CD14-positive monocyte (primary cell): ENCODE measurements at regions not wholly inside any gene's neighbourhood (a gene's known extent, or its start where the extent isn't known, plus 50 kb on each side); places are given as distances from the start of the nearest gene placed in this dataset.
A peak's percentile ranks its signal among the peaks of the same experiment; 100 is the strongest.

Source experiments
- DNase-seq, 3 donors: peaks; one replicate each; pipeline ENCODE4 v3.0.0-alpha.2; 2011 to 2022
- H2AFZ ChIP-seq: 2 replicates; pipeline ENCODE4 v1.6.0; 2012; ENCODE audit warnings: mild to moderate bottlenecking, low read depth, low read length, inconsistent platforms; ENCODE audit not compliant: insufficient read depth, poor library complexity, severe bottlenecking
- H3K27ac ChIP-seq, 2 donors: 1 replicate in 1 of 2; 2 replicates in 1 of 2; pipeline ENCODE4 v1.5.1; 2012 to 2013; ENCODE audit warnings: low read length in 2 of 2, control low read depth in 1 of 2, inconsistent platforms in 1 of 2, low read depth in 1 of 2, mild to moderate bottlenecking in 1 of 2
- H3K27me3 ChIP-seq, 2 donors: one replicate each; pipeline versions ENCODE4 v1.6.0 to v1.6.1; 2011 to 2013; ENCODE audit warnings: low read length in 2 of 2; ENCODE audit not compliant: control insufficient read depth in 2 of 2, insufficient read depth in 2 of 2
- H3K36me3 ChIP-seq, 2 donors: replicated peaks in 1 of 2; 1 replicate in 1 of 2; 2 replicates in 1 of 2; pipeline versions ENCODE4 v1.5.1 to v1.6.1; 2012 to 2013; ENCODE audit warnings: low read length in 2 of 2, control low read depth in 1 of 2, inconsistent platforms in 1 of 2, mild to moderate bottlenecking in 1 of 2; ENCODE audit not compliant: insufficient read depth in 2 of 2, control insufficient read depth in 1 of 2
- H3K4me1 ChIP-seq, 2 donors: 1 replicate in 1 of 2; 2 replicates in 1 of 2; pipeline versions ENCODE4 v1.5.1 to v1.6.1; 2012 to 2013; ENCODE audit warnings: low read length in 2 of 2, control low read depth in 1 of 2, inconsistent platforms in 1 of 2, mild to moderate bottlenecking in 1 of 2, moderate library complexity in 1 of 2; ENCODE audit not compliant: insufficient read depth in 2 of 2, control insufficient read depth in 1 of 2
- H3K4me2 ChIP-seq: replicated peaks from 2 replicates; pipeline ENCODE3; 2012; ENCODE audit warnings: low read length, moderate library complexity, mild to moderate bottlenecking; ENCODE audit not compliant: poor library complexity, severe bottlenecking; ENCODE audit errors: extremely low read depth
- H3K4me3 ChIP-seq, 3 experiments: fragments of 200-600 bp in 1 of 3; sonication (generic) in 1 of 3; replicated peaks in 1 of 3; 1 replicate in 2 of 3; 2 replicates in 1 of 3; pipeline ENCODE4 v1.5.1; 2011 to 2013; ENCODE audit warnings: low read length in 3 of 3, mild to moderate bottlenecking in 3 of 3, control low read depth in 2 of 3, low read depth in 2 of 3, inconsistent platforms in 1 of 3, moderate library complexity in 1 of 3
- H3K79me2 ChIP-seq: 2 replicates; pipeline ENCODE4 v1.6.0; 2012; ENCODE audit warnings: mild to moderate bottlenecking, control low read depth, inconsistent platforms, low read length, moderate library complexity; ENCODE audit not compliant: insufficient read depth
- H3K9ac ChIP-seq: 2 replicates; pipeline ENCODE4 v1.6.0; 2017; ENCODE audit warnings: low read length, mild to moderate bottlenecking; ENCODE audit not compliant: insufficient read depth, poor library complexity, severe bottlenecking
- H3K9me3 ChIP-seq, 2 donors: replicated peaks in 1 of 2; 1 replicate in 1 of 2; 2 replicates in 1 of 2; pipeline versions ENCODE4 v1.5.1 to v1.6.1; 2012 to 2013; ENCODE audit warnings: low read length in 2 of 2, control low read depth in 1 of 2; ENCODE audit not compliant: control insufficient read depth in 1 of 2, insufficient read depth in 1 of 2
- H4K20me1 ChIP-seq: 2 replicates; pipeline ENCODE4 v1.6.0; 2012; ENCODE audit warnings: mild to moderate bottlenecking, low read length, control low read depth, moderate library complexity; ENCODE audit not compliant: insufficient read depth
- H3K27ac Mint-ChIP-seq, 7 donors: one replicate each; pipeline ENCODE4 v1.8.0; 2020; ENCODE audit warnings: mild to moderate bottlenecking in 7 of 7, mixed read lengths in 7 of 7, moderate library complexity in 6 of 7, inconsistent platforms in 2 of 7
- H3K27me3 Mint-ChIP-seq, 3 donors: one replicate each; pipeline ENCODE4 v1.8.0; 2021 to 2022; ENCODE audit warnings: low read depth in 3 of 3, mild to moderate bottlenecking in 3 of 3, mixed read lengths in 3 of 3, moderate library complexity in 3 of 3, inconsistent platforms in 1 of 3
- H3K36me3 Mint-ChIP-seq, 2 donors: one replicate each; pipeline ENCODE4 v1.8.0; 2020; ENCODE audit warnings: mixed read lengths in 2 of 2, inconsistent platforms in 1 of 2, mild to moderate bottlenecking in 1 of 2
- H3K4me1 Mint-ChIP-seq: one replicate; pipeline ENCODE4 v1.8.0; 2020; ENCODE audit warnings: mild to moderate bottlenecking, mixed read lengths
- H3K4me3 Mint-ChIP-seq, 2 donors: one replicate each; pipeline ENCODE4 v1.8.0; 2020; ENCODE audit warnings: mild to moderate bottlenecking in 2 of 2, mixed read lengths in 2 of 2, moderate library complexity in 1 of 2
- H3K9me3 Mint-ChIP-seq, 7 donors: one replicate each; pipeline ENCODE4 v1.8.0; 2020 to 2022; ENCODE audit warnings: mixed read lengths in 7 of 7, mild to moderate bottlenecking in 6 of 7, moderate library complexity in 6 of 7, inconsistent platforms in 2 of 7
- CTCF ChIP-seq: fragments of 200-600 bp; IDR thresholded peaks from one replicate; pipeline ENCODE4 v1.8.0; 2022; ENCODE audit warnings: antibody characterized with exemption, mild to moderate bottlenecking
- WGBS: methylation state at CpG from one replicate; pipeline ENCODE4 v1.1.5; 2013; ENCODE audit warnings: missing lambda C conversion rate; ENCODE audit not compliant: insufficient coverage; 5-methylcytosine and 5-hydroxymethylcytosine counted together
- intact Hi-C, 2 donors: fragments of 100-400 bp; cut with micrococcal nuclease; formaldehyde crosslinking; loops; one replicate each; pipeline versions ENCODE4 v1.15.0 to v1.15.1; 2023

GRCh38 chr2:43097644-43098408 is 128.6 kb downstream of the ZFP36L2 start:
- 2% methylated on average over 3 of the region's 7 CpGs for WGBS
- Histone ChIP-seq H3K27ac (peak overlapping the region; percentile 11 to 73), H3K79me2 (no peaks in the 10 kb centered on the region), H3K4me2 (peak overlapping the region; percentile 24), H3K36me3 (no peaks in the 10 kb centered on the region), H2AFZ (peak overlapping the region; percentile 3), H3K4me1 (peaks cover 58 to 65% of the 10 kb centered on the region in 2 donors), H3K9ac (no peak overlapping the region), H3K9me3 (no peaks in the 10 kb centered on the region), H3K4me3 (peak overlapping the region in 1 of 3 experiments; percentile 48), H4K20me1 (no peaks in the 10 kb centered on the region), H3K27me3 (no peaks in the 10 kb centered on the region)
- peaks cover 61% of the 10 kb centered on the region for H3K4me1 Mint-ChIP-seq
- H3K9me3 Mint-ChIP-seq, result peaks cover 0 to 9% (median 3%) of the 10 kb centered on the region in 7 donors
- peak overlapping the region in 1 of 2 donors; percentile 61 for H3K4me3 Mint-ChIP-seq
- H3K36me3 Mint-ChIP-seq, result peaks cover 7 to 11% of the 10 kb centered on the region in 2 donors
- DNase-seq, result peak; percentile 48 to 75 (median 65)
- peak overlapping the region; percentile 82 to 91 (median 86) for H3K27ac Mint-ChIP-seq
- intact Hi-C loops, result loop anchor here in 1 of 2 donors (5.0 kb wide), 1 partner anchor 34 kb away; no protein-coding TSS in a partner anchor
- TF ChIP-seq CTCF, result no peak
- peaks cover 0 to 3% (median 0%) of the 10 kb centered on the region in 3 donors for H3K27me3 Mint-ChIP-seq

- Histone ChIP-seq H3K27ac (no peak overlapping the region), H3K27me3 (no peaks in the 10 kb centered on the region), H3K9me3 (peaks cover 1 to 5% of the 10 kb centered on the region in 2 donors), H3K9ac (no peak overlapping the region), H3K36me3 (no peaks in the 10 kb centered on the region), H3K4me1 (peaks cover 38 to 44% of the 10 kb centered on the region in 2 donors), H2AFZ (no peak overlapping the region), H4K20me1 (no peaks in the 10 kb centered on the region), H3K4me2 (no peak overlapping the region), H3K4me3 (no peak overlapping the region), H3K79me2 (no peaks in the 10 kb centered on the region)
- intact Hi-C loops, result loop anchor here in 1 of 2 donors (5.0 kb wide), 1 partner anchor 37 kb away; no protein-coding TSS in a partner anchor
- no peak overlapping the region for H3K4me3 Mint-ChIP-seq
- WGBS, result 100% methylated on average over 1 of the region's 4 CpGs
- no peak for DNase-seq
- H3K27ac Mint-ChIP-seq, result no peak overlapping the region
- peaks cover 49% of the 10 kb centered on the region for H3K4me1 Mint-ChIP-seq
- peaks cover 0 to 3% (median 0%) of the 10 kb centered on the region in 3 donors for H3K27me3 Mint-ChIP-seq
- H3K9me3 Mint-ChIP-seq, result peaks cover 2 to 13% (median 4%) of the 10 kb centered on the region in 7 donors
- TF ChIP-seq CTCF, result no peak
- peaks cover 7 to 11% of the 10 kb centered on the region in 2 donors for H3K36me3 Mint-ChIP-seq
Observed at GRCh38 chr2:43095533-43096295, 130.7 kb downstream of the ZFP36L2 start.
